Esophagus muscularis mucosa (tissue), 4 donors: ENCODE measurements at regions not wholly inside any gene's neighbourhood (a gene's known extent, or its start where the extent isn't known, plus 50 kb on each side); places are given as distances from the start of the nearest gene placed in this dataset.

Experiments used
- DNase-seq: peaks from one replicate; pipeline ENCODE4 v3.0.0-alpha.2; 2017; ENCODE audit errors: extremely low spot score
- H3K27ac ChIP-seq, 4 donors: fragments of 200-600 bp; sonication (generic); replicated peaks in 1 of 4; 1 replicate in 3 of 4; 2 replicates in 1 of 4; pipeline ENCODE4 v1.5.1; 2016 to 2019; ENCODE audit warnings: mild to moderate bottlenecking in 1 of 4
- H3K27me3 ChIP-seq, 4 donors: fragments of 200-600 bp; sonication (generic); one replicate each; pipeline versions ENCODE4 v1.5.1 to v1.6.0; 2016 to 2019
- H3K36me3 ChIP-seq, 4 donors: fragments of 200-600 bp; sonication (generic); one replicate each; pipeline ENCODE4 v1.5.1; 2016 to 2019
- H3K4me1 ChIP-seq, 4 donors: fragments of 200-600 bp; sonication (generic); one replicate each; pipeline ENCODE4 v1.5.1; 2016 to 2019
- H3K4me3 ChIP-seq, 4 donors: fragments of 200-600 bp; sonication (generic); 1 replicate in 2 of 4; 2 replicates in 2 of 4; pipeline ENCODE4 v1.5.1; 2016 to 2019; ENCODE audit warnings: mild to moderate bottlenecking in 4 of 4, moderate library complexity in 1 of 4
- H3K9me3 ChIP-seq, 4 donors: fragments of 200-600 bp; sonication (generic); 1 replicate in 3 of 4; 2 replicates in 1 of 4; pipeline ENCODE4 v1.5.1; 2016 to 2019
- EP300 ChIP-seq: sonication (generic); formaldehyde crosslinking; IDR thresholded peaks from one replicate; pipeline ENCODE4 v1.6.1; 2017; ENCODE audit warnings: antibody characterized with exemption
- POLR2A ChIP-seq: fragments of 450-650 bp; IDR thresholded peaks from one replicate; pipeline ENCODE4 v1.6.1; 2017; ENCODE audit warnings: antibody characterized with exemption, moderate library complexity, mild to moderate bottlenecking, low read depth
- POLR2AphosphoS5 ChIP-seq, 2 donors: sonication (generic); formaldehyde crosslinking; IDR thresholded peaks; one replicate each; pipeline ENCODE4 v1.6.1; 2017; ENCODE audit warnings: antibody characterized with exemption in 2 of 2
- WGBS: methylation state at CpG from one replicate; pipeline ENCODE4 v1.1.5; 2018; 5-methylcytosine and 5-hydroxymethylcytosine counted together
- intact Hi-C: fragments of 100-400 bp; cut with DNase I; formaldehyde crosslinking; loops from one replicate; pipeline ENCODE4 v1.15.1; 2023
- TF ChIP-seq, protein P1 (sequence below), 3 experiments: fragments of 200-600 bp in 2 of 3; fragments of 450-650 bp in 1 of 3; sonication (generic) in 2 of 3; IDR thresholded peaks; one replicate each; pipeline ENCODE4 v1.5.1; 2017 to 2019; ENCODE audit warnings: antibody characterized with exemption in 3 of 3, mild to moderate bottlenecking in 2 of 3, moderate library complexity in 1 of 3

DNA sequence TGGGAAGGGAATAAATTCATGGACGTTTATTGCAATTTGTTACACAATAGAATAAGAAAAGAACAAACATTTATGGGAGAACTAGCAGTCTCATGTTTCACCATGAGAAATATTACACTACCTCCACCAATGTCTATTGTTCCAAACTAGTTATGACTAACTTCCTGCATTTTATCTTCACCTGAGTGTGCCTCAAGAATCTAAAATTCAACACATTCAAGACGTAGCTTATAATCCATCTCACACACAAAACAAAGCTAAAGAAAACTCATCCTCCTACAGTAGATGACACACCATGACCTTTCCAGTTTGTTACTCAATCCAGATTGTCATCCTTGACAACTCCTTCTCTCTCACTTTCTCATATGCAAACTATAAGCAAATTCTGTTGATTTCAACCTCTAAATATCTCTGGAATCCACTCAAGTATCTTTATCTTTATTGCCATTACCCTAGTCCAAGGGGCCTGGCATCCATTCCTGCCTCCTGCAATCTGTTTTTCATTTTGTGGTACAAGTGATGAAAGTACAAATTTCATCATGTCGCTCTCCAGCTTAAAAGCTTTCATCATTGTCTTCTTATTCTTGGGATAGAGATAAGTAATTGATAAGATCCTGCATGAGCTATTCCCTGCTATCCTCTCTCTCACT, 229.9 kb downstream of the NR2F2 start:
- intact Hi-C loops, result no loop called here
- Histone ChIP-seq H3K36me3 (no peaks in the 10 kb centered on the region), H3K27ac (no peak overlapping the region), H3K4me3 (no peak overlapping the region), H3K4me1 (no peaks in the 10 kb centered on the region), H3K9me3 (peaks cover 0 to 9% (median 4%) of the 10 kb centered on the region in 4 donors), H3K27me3 (no peaks in the 10 kb centered on the region)
- WGBS, result 77% methylated on average over 3 of the region's 3 CpGs
- no peak for TF ChIP-seq POLR2AphosphoS5 (IDR thresholded peaks at IDR 0.05)
- TF ChIP-seq EP300, result no peak
- TF ChIP-seq POLR2A, result no peak
- TF ChIP-seq, protein P1, sequence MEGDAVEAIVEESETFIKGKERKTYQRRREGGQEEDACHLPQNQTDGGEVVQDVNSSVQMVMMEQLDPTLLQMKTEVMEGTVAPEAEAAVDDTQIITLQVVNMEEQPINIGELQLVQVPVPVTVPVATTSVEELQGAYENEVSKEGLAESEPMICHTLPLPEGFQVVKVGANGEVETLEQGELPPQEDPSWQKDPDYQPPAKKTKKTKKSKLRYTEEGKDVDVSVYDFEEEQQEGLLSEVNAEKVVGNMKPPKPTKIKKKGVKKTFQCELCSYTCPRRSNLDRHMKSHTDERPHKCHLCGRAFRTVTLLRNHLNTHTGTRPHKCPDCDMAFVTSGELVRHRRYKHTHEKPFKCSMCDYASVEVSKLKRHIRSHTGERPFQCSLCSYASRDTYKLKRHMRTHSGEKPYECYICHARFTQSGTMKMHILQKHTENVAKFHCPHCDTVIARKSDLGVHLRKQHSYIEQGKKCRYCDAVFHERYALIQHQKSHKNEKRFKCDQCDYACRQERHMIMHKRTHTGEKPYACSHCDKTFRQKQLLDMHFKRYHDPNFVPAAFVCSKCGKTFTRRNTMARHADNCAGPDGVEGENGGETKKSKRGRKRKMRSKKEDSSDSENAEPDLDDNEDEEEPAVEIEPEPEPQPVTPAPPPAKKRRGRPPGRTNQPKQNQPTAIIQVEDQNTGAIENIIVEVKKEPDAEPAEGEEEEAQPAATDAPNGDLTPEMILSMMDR (IDR thresholded peaks at IDR 0.05), result no peak
- DNase-seq, result no peak

DNA sequence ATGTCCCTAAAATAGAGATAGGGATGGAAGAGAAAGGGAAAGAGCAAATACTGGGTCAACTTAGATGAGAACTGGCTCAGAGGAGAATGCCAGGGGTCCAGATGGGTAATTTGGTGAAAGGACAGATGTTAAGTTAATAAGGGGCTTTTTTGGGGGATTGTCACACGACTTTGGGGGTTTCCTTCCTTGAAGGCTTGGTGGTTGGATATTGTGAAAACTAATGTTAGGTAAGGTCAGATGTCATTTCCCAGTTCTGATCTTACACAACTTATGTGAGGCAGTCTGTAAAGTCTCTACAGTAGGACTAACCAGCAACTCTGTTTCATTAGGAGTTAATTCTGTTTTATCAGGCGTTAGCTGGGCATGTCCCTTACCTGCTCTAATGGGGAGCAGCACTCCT, 231.1 kb downstream of the NR2F2 start:
- Histone ChIP-seq H3K9me3 (peaks cover 0 to 9% (median 4%) of the 10 kb centered on the region in 4 donors), H3K36me3 (no peaks in the 10 kb centered on the region), H3K27me3 (no peaks in the 10 kb centered on the region), H3K27ac (no peak overlapping the region), H3K4me1 (no peaks in the 10 kb centered on the region), H3K4me3 (no peak overlapping the region)
- TF ChIP-seq POLR2AphosphoS5 (IDR thresholded peaks at IDR 0.05) (no peak), EP300 (no peak), POLR2A (no peak)
- TF ChIP-seq, protein P1 (IDR thresholded peaks at IDR 0.05), result no peak
- intact Hi-C loops, result no loop called here
- WGBS, result 74% methylated on average over 2 of the region's 2 CpGs
- no peak for DNase-seq

- TF ChIP-seq EP300, result no peak
- TF ChIP-seq POLR2A, result no peak
- no peak for TF ChIP-seq POLR2AphosphoS5 (IDR thresholded peaks at IDR 0.05)
- TF ChIP-seq, protein P1 (IDR thresholded peaks at IDR 0.05), result no peak
- Histone ChIP-seq H3K9me3 (peaks cover 0 to 9% (median 4%) of the 10 kb centered on the region in 4 donors), H3K27ac (no peak overlapping the region), H3K27me3 (no peaks in the 10 kb centered on the region), H3K36me3 (no peaks in the 10 kb centered on the region), H3K4me3 (no peak overlapping the region), H3K4me1 (no peaks in the 10 kb centered on the region)
- intact Hi-C loops, result no loop called here
- DNase-seq, result no peak
- WGBS, result 83% methylated on average over 3 of the region's 3 CpGs
Observed at GRCh38 chr15:96564546-96564945, 234.0 kb downstream of the NR2F2 start.

DNA sequence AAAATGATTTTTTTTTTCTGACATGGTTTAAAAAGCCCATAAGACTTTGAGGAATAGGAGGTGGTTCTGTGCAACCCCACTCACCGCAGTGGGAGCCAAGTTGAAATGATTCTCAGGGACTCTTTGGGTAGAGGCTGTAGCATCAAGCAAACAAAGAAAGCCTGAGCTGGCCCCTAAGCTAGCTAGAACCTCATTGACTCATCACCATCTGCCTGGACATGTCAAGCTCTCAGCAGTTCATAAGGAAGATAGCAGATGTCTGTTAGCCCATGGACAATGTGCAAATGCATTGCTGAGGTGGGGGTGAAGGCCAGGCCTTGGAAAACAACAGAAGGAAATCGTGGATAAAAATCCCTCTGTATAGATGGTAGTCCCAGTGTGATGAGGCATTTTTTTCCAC, 234.8 kb downstream of the NR2F2 start:
- no peak overlapping the region for H3K27ac ChIP-seq
- peaks cover 0 to 9% (median 4%) of the 10 kb centered on the region in 4 donors for H3K9me3 ChIP-seq
- TF ChIP-seq POLR2A (no peak), POLR2AphosphoS5 (IDR thresholded peaks at IDR 0.05) (no peak), EP300 (no peak)
- TF ChIP-seq, protein P1 (IDR thresholded peaks at IDR 0.05), result no peak
- H3K4me3 ChIP-seq, result no peak overlapping the region
- no peaks in the 10 kb centered on the region for H3K4me1 ChIP-seq
- H3K36me3 ChIP-seq, result no peaks in the 10 kb centered on the region
- intact Hi-C loops, result no loop called here
- WGBS, result 91% methylated on average over 2 of the region's 2 CpGs
- H3K27me3 ChIP-seq, result no peaks in the 10 kb centered on the region
- no peak for DNase-seq

GRCh38 chr15:96574782-96575181, 244.3 kb downstream of the NR2F2 start:
- Histone ChIP-seq H3K9me3 (peaks cover 0 to 3% (median 0%) of the 10 kb centered on the region in 4 donors), H3K4me3 (no peak overlapping the region), H3K36me3 (no peaks in the 10 kb centered on the region), H3K27ac (no peak overlapping the region), H3K27me3 (no peaks in the 10 kb centered on the region), H3K4me1 (no peaks in the 10 kb centered on the region)
- 95% methylated on average over 10 of the region's 10 CpGs for WGBS
- no peak for TF ChIP-seq EP300
- TF ChIP-seq POLR2A, result no peak
- TF ChIP-seq, protein P1 (IDR thresholded peaks at IDR 0.05), result no peak
- TF ChIP-seq POLR2AphosphoS5 (IDR thresholded peaks at IDR 0.05), result no peak
- intact Hi-C loops, result no loop called here
- DNase-seq, result no peak
